PC-9 (cell line): ENCODE measurements at regions not wholly inside any gene's neighbourhood (a gene's known extent, or its start where the extent isn't known, plus 50 kb on each side); places are given as distances from the start of the nearest gene placed in this dataset.

ENCODE experiments used
- EZH2 ChIP-seq: fragments of 200-600 bp; sonication (generic); IDR thresholded peaks from 2 replicates; pipeline ENCODE4 v1.8.0; 2017; ENCODE audit warnings: antibody characterized with exemption, low read depth
- TF ChIP-seq, protein P1 (sequence below): fragments of 200-600 bp; sonication (generic); conservative IDR thresholded peaks from 2 replicates; pipeline ENCODE4 v1.6.1; 2017; ENCODE audit warnings: mixed run types, antibody characterized with exemption, mild to moderate bottlenecking, moderate library complexity

GRCh38 chr2:181806039-181806392 is 85.5 kb upstream of the ITPRID2 start:
- TF ChIP-seq, protein P1, sequence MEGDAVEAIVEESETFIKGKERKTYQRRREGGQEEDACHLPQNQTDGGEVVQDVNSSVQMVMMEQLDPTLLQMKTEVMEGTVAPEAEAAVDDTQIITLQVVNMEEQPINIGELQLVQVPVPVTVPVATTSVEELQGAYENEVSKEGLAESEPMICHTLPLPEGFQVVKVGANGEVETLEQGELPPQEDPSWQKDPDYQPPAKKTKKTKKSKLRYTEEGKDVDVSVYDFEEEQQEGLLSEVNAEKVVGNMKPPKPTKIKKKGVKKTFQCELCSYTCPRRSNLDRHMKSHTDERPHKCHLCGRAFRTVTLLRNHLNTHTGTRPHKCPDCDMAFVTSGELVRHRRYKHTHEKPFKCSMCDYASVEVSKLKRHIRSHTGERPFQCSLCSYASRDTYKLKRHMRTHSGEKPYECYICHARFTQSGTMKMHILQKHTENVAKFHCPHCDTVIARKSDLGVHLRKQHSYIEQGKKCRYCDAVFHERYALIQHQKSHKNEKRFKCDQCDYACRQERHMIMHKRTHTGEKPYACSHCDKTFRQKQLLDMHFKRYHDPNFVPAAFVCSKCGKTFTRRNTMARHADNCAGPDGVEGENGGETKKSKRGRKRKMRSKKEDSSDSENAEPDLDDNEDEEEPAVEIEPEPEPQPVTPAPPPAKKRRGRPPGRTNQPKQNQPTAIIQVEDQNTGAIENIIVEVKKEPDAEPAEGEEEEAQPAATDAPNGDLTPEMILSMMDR, result no peak
- no peak for TF ChIP-seq EZH2
